ENCODE measurements at regions not wholly inside any gene's neighbourhood (a gene's known extent, or its start where the extent isn't known, plus 50 kb on each side); places are given as distances from the start of the nearest gene placed in this dataset.

- DNase-seq: peak; percentile 96
These were observed 50.2 kb downstream of the SUPT20HL1 start for GRCh38 chrX:24410514-24411189.

GRCh38 chrX:24412637-24413363, 52.3 kb upstream of the PDK3 start:
- no peak for DNase-seq

All from NCI-H1417 treated with DMSO at 0.1 percent for 48 hours (cell line).